Small intestine (tissue), 7 donors: ENCODE measurements at regions not wholly inside any gene's neighbourhood (a gene's known extent, or its start where the extent isn't known, plus 50 kb on each side); places are given as distances from the start of the nearest gene placed in this dataset.
A peak's percentile ranks its signal among the peaks of the same experiment; 100 is the strongest.

Source experiments
- DNase-seq, 2 donors: peaks; one replicate each; pipeline versions ENCODE4 v3.0.0 to v3.0.0-alpha.2; 2013
- FAIRE-seq: peaks from 2 replicates; lab custom pipeline; 2012; peaks lifted over from hg19 to GRCh38; lab: Jason Lieb, UNC
- H3K27ac ChIP-seq, 3 donors: one replicate each; pipeline ENCODE4 v1.5.1; 2013; ENCODE audit warnings: low read length in 2 of 3, mild to moderate bottlenecking in 2 of 3, control low read depth in 1 of 3, inconsistent platforms in 1 of 3, low read depth in 1 of 3, moderate library complexity in 1 of 3
- H3K27me3 ChIP-seq, 3 donors: one replicate each; pipeline ENCODE4 v1.6.1; 2013; ENCODE audit warnings: low read length in 3 of 3, inconsistent platforms in 1 of 3; ENCODE audit not compliant: control insufficient read depth in 3 of 3, insufficient read depth in 3 of 3
- H3K36me3 ChIP-seq, 3 donors: one replicate each; pipeline ENCODE4 v1.6.1; 2013; ENCODE audit warnings: low read length in 3 of 3, inconsistent platforms in 1 of 3, low read depth in 1 of 3, mild to moderate bottlenecking in 1 of 3, moderate library complexity in 1 of 3; ENCODE audit not compliant: control insufficient read depth in 3 of 3, insufficient read depth in 2 of 3
- H3K4me1 ChIP-seq, 3 donors: one replicate each; pipeline ENCODE4 v1.6.1; 2013; ENCODE audit warnings: low read length in 2 of 3, inconsistent platforms in 1 of 3, low read depth in 1 of 3, mild to moderate bottlenecking in 1 of 3, moderate library complexity in 1 of 3; ENCODE audit not compliant: control insufficient read depth in 3 of 3, insufficient read depth in 2 of 3
- H3K4me3 ChIP-seq, 3 donors: one replicate each; pipeline ENCODE4 v1.5.1; 2013; ENCODE audit warnings: low read length in 3 of 3, control low read depth in 1 of 3, inconsistent platforms in 1 of 3, low read depth in 1 of 3, mild to moderate bottlenecking in 1 of 3, moderate library complexity in 1 of 3
- H3K9me3 ChIP-seq, 2 donors: one replicate each; pipeline ENCODE4 v1.6.1; 2013; ENCODE audit warnings: low read depth in 1 of 2, low read length in 1 of 2; ENCODE audit not compliant: control insufficient read depth in 2 of 2, insufficient read depth in 1 of 2
- WGBS, 3 donors: extraction: QIAGEN DNeasy Blood & Tissue Kit; methylation state at CpG; one replicate each; pipeline ENCODE4 v1.1.7; 2013; 5-methylcytosine and 5-hydroxymethylcytosine counted together
- donor health status: healthy with polysubstance abuse.
- donor health status: control.
- donor health status: control.
- donor health status: Bipolar disorder and iron deficiency.
- donor health status: healthy.

DNA sequence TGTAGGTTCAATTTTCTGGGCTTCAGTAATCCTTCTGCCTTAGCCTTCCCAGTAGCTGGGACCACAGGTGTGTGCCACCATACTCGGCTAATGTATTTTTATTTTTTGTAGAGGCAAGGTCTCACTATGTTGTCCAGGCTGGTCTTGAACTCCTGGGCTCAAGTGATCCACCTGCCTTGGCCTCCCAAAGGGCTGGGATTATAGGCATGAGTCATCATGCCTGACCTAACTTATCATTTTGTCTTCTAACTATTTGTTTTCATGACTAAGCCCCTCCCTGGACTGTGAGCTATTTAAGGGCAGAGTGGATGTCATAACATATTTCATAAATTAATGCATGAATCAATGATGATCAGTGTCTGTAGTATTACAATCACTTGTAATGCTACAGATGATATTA lies 56.1 kb upstream of the PIAS1 start:
- Histone ChIP-seq H3K4me1 (peaks cover 0 to 12% (median 2%) of the 10 kb centered on the region in 3 donors), H3K36me3 (no peaks in the 10 kb centered on the region), H3K9me3 (no peaks in the 10 kb centered on the region), H3K27me3 (no peaks in the 10 kb centered on the region), H3K27ac (peak overlapping the region in 2 of 3 donors; percentile 9 to 21), H3K4me3 (no peak overlapping the region)
- FAIRE-seq (no peak), DNase-seq (peak in 1 of 2 donors; percentile 84)
- 86 to 96% (median 93%) methylated on average over 1 of the region's 1 CpG for WGBS, 3 donors

DNA sequence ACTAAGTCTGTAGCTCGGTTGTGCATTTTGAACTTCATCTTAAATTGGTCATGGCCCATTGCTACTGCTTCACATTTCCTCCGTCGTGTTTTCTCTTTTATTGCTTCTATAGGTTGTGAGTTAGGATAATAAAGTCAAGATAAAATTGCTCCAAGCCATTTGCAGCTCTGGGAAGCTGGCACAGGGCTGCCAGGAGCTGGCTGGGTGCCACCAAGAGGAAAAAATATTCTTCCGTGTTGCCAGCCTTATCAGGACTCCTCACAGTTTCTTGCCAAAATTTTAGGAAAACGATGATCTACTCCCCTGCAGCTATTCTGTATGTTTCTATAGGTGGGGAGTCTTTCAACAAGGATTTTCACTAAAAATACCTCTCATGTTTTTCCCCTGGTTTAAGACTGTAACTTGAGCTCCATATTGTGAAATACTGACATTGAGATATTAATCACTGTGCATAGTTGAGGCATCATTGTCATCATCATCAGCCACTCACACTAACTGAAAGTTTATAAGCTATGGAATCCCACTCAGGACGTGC lies 55.4 kb upstream of the PIAS1 start:
- H3K27me3 ChIP-seq = no peaks in the 10 kb centered on the region
- H3K4me1 ChIP-seq = peaks cover 0 to 12% (median 2%) of the 10 kb centered on the region in 3 donors
- peaks cover 0 to 3% of the 10 kb centered on the region in 2 donors for H3K9me3 ChIP-seq
- DNase-seq = peak in 1 of 2 donors; percentile 88
- H3K4me3 ChIP-seq = no peak overlapping the region
- H3K36me3 ChIP-seq = no peaks in the 10 kb centered on the region
- H3K27ac ChIP-seq = peak overlapping the region in 2 of 3 donors; percentile 41 to 56
- WGBS, 3 donors = 13 to 54% (median 38%) methylated on average over 6 of the region's 6 CpGs
- FAIRE-seq = no peak

DNA sequence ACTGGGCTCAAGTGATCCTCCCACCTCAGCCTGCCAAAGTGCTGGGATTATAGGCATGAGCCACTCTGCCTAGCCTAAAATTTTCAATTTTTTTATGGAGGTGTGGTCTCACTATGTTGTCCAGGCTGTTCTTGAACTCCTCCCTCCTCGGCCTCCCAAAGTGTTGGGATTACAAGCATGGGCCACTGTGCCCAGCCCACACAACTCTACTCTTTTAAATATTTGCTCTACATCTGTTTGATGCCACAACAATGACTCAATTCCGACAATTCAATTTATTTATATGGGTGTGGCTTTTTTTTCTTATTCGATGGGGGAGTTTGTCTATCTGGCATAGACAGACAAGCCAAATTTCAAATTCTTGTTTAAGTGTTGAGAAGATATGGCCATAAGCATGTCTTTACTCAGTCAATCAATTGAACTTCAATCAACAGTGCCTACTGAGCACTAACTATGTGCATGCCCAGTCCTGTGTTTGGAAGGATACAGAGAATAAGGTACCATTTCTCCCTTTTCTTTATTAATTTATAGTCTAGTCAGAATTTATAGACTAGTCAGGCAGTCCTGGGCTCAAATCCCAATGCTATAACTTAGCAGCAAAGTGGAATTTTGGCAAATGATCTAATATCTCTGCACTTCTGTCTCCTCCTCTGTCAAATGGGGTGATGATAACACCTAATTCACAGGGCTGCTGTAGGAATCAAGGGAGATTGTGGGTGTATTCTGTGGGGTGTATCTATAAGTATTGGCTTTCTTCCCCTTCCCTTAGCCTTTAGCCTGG lies 54.6 kb upstream of the PIAS1 start:
- Histone ChIP-seq H3K27me3 (no peaks in the 10 kb centered on the region), H3K27ac (no peak overlapping the region), H3K36me3 (no peaks in the 10 kb centered on the region), H3K4me3 (no peak overlapping the region), H3K9me3 (peaks cover 0 to 3% of the 10 kb centered on the region in 2 donors), H3K4me1 (peaks cover 0 to 12% (median 2%) of the 10 kb centered on the region in 3 donors)
- DNase-seq = no peak
- WGBS, 3 donors = 65 to 85% (median 77%) methylated on average over 3 of the region's 3 CpGs
- no peak for FAIRE-seq

DNA sequence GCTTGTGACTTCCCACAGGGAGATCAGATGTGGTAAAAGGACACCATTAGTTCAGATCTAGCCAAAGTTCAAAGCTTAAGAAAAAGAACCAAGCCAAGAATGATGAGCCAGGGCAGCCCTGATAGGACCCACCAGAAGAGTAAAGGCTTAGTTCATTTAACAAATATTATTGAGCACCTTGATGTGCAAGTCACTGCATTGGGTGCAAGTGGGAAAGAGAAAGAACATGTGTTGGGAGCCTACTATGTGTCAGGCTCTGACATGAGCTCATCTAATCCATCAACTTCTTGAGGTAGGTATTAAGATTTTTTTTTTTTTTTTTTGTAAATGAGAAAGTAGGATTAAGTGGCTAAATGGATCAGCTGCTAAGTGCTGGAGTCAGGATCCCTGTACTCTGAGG lies 53.4 kb upstream of the PIAS1 start:
- FAIRE-seq (no peak), DNase-seq (no peak)
- Histone ChIP-seq H3K9me3 (peaks cover 0 to 3% of the 10 kb centered on the region in 2 donors), H3K27ac (no peak overlapping the region), H3K27me3 (no peaks in the 10 kb centered on the region), H3K4me3 (no peak overlapping the region), H3K4me1 (peaks cover 0 to 10% (median 2%) of the 10 kb centered on the region in 3 donors), H3K36me3 (no peaks in the 10 kb centered on the region)

DNA sequence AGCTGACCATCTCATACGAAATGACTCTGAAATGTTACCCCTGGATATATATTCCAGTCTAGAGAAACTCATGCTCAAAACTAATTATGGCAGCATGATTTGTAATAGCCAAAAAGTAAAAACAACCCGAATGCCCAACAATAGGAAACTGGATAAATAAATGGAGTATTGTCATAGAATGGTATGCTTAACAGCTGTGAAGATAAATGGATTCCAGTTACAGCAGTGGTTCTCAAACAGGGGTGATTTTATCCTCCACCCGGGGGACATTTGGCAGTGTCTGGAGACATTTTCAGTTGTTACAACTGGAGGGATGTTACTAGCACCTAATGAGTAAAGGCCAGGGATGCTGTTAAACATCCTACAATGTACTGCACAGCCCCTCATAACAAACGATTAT lies 52.3 kb upstream of the PIAS1 start:
- DNase-seq = no peak
- Histone ChIP-seq H3K27ac (no peak overlapping the region), H3K4me1 (peaks cover 0 to 10% (median 2%) of the 10 kb centered on the region in 3 donors), H3K4me3 (no peak overlapping the region), H3K27me3 (no peaks in the 10 kb centered on the region), H3K9me3 (peaks cover 0 to 12% of the 10 kb centered on the region in 2 donors), H3K36me3 (no peaks in the 10 kb centered on the region)
- 73 to 91% (median 74%) methylated on average over 4 of the region's 4 CpGs for WGBS, 3 donors
- no peak for FAIRE-seq

DNA sequence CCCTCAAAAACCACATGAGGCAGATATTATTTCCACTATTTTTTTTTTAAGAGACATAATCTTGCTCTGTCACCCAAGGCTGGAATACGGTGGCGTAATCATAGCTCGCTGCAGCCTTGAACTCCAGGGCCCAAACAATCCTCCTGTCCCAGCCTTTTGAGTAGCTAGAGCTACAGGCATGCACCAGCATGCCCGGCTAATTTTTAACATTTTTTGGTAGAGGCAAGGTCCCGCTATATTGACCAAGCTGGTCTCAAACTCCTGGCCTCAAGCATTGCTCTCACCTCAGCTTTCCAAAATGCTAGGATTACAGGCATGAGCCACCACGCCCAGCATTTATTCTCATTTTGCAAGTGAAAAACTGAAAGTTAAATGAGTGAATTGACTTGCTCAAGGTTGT lies 50.8 kb upstream of the PIAS1 start:
- Histone ChIP-seq H3K4me1 (peaks cover 0 to 4% (median 2%) of the 10 kb centered on the region in 3 donors), H3K4me3 (no peak overlapping the region), H3K9me3 (peaks cover 0 to 26% of the 10 kb centered on the region in 2 donors), H3K27ac (no peak overlapping the region), H3K27me3 (no peaks in the 10 kb centered on the region), H3K36me3 (no peaks in the 10 kb centered on the region)
- WGBS, 3 donors = 96 to 97% (median 97%) methylated on average over 6 of the region's 6 CpGs
- FAIRE-seq (no peak), DNase-seq (no peak)
